Caco-2 (cell line): ENCODE measurements at regions not wholly inside any gene's neighbourhood (a gene's known extent, or its start where the extent isn't known, plus 50 kb on each side); places are given as distances from the start of the nearest gene placed in this dataset.

Source experiments
- BruUV-seq: library from RNA; stranded (reverse); fragments of 400-500 nt; replicated peaks from 2 replicates; lab custom pipeline; 2021; lab: Mats Ljungman, UMichigan
- CTCF ChIA-PET: fragments of 300-600 bp; sonication (Branson Sonifier 250); formaldehyde crosslinking; loops from one replicate; lab custom pipeline; 2022; ENCODE audit warnings: antibody characterized with exemption; lab: Charles Lee
- POLR2A ChIA-PET: fragments of 300-600 bp; sonication (Branson Sonifier 250); formaldehyde crosslinking; loops from one replicate; lab custom pipeline; 2022; ENCODE audit warnings: antibody characterized with exemption; lab: Charles Lee
- DNase-seq, 2 experiments: peaks; one replicate each; pipeline versions ENCODE4 v3.0.0 to v3.0.0-alpha.2; 2020 to 2022
- H3K27me3 ChIP-seq: replicated peaks from 2 replicates; pipeline ENCODE4 v1.6.0; 2011; ENCODE audit warnings: low read length; ENCODE audit not compliant: control insufficient read depth, insufficient read depth
- H3K36me3 ChIP-seq: 2 replicates; pipeline ENCODE4 v1.5.1; 2011; ENCODE audit warnings: low read length; ENCODE audit not compliant: control insufficient read depth, insufficient read depth
- H3K4me1 ChIP-seq: fragments of 250-450 bp; sonication (Bioruptor Pico); 2 replicates; pipeline ENCODE4 v1.5.1; 2020; ENCODE audit warnings: mild to moderate bottlenecking
- H3K4me3 ChIP-seq: 2 replicates; pipeline ENCODE4 v1.5.1; 2011; ENCODE audit warnings: low read depth, mild to moderate bottlenecking, control low read depth, low read length
- H3K9me3 ChIP-seq: fragments of 250-450 bp; sonication (Bioruptor Pico); 2 replicates; pipeline ENCODE4 v1.5.1; 2020; ENCODE audit warnings: mild to moderate bottlenecking, moderate library complexity
- H3K27ac Mint-ChIP-seq: one replicate; pipeline ENCODE4 v1.8.0; 2022; ENCODE audit warnings: mixed read lengths; ENCODE audit not compliant: unreplicated experiment
- H3K27me3 Mint-ChIP-seq: one replicate; pipeline ENCODE4 v1.8.0; 2022; ENCODE audit warnings: mixed read lengths; ENCODE audit not compliant: insufficient read depth, unreplicated experiment
- H3K36me3 Mint-ChIP-seq: one replicate; pipeline ENCODE4 v1.8.0; 2022; ENCODE audit warnings: mild to moderate bottlenecking, mixed read lengths; ENCODE audit not compliant: insufficient read depth, unreplicated experiment
- H3K4me1 Mint-ChIP-seq: one replicate; pipeline ENCODE4 v1.8.0; 2022; ENCODE audit warnings: low read depth, mixed read lengths; ENCODE audit not compliant: unreplicated experiment
- H3K4me3 Mint-ChIP-seq: one replicate; pipeline ENCODE4 v1.8.0; 2022; ENCODE audit warnings: mild to moderate bottlenecking, moderate library complexity, mixed read lengths; ENCODE audit not compliant: unreplicated experiment
- H3K9me3 Mint-ChIP-seq: one replicate; pipeline ENCODE4 v1.8.0; 2022; ENCODE audit warnings: mixed read lengths; ENCODE audit not compliant: unreplicated experiment
- intact Hi-C: fragments of 100-400 bp; cut with micrococcal nuclease; formaldehyde crosslinking; loops from one replicate; pipeline ENCODE4 v1.10.0; 2022; ENCODE audit not compliant: unreplicated experiment
- TF ChIP-seq, protein P1 (sequence below), 2 experiments: fragments of 200-600 bp in 1 of 2; IDR thresholded peaks; 1 replicate in 1 of 2; 2 replicates in 1 of 2; pipeline versions ENCODE4 v1.5.1 to v1.8.0; 2011 to 2022; ENCODE audit warnings: antibody characterized with exemption in 1 of 2, control low read depth in 1 of 2, inconsistent platforms in 1 of 2, low read depth in 1 of 2, low read length in 1 of 2, mild to moderate bottlenecking in 1 of 2, moderate library complexity in 1 of 2; ENCODE audit not compliant: insufficient read depth in 1 of 2, severe bottlenecking in 1 of 2, unreplicated experiment in 1 of 2

DNA sequence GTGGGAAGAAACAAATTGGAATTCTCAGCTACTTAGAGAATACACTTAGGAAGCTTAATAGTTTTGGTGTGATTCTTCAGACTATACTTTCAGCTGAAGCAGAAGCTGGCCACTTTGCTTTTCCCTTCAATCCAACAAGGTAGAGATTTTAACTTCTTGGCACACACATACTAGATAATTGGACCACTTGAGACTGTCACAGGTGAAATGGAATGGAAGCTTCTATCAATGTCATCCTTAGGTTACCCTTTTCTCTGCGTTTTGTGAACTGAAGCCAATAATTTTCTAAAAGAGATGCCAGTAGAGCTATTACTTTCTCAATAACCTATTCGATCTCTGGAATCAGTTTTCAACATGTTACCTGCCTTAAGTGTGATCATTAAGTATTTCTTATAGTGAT lies 405.3 kb downstream of the PCDH20 start:
- H3K4me3 ChIP-seq, result no peak overlapping the region
- POLR2A ChIA-PET, result no interaction called here
- peaks cover 8% of the 10 kb centered on the region for H3K4me1 Mint-ChIP-seq

DNA sequence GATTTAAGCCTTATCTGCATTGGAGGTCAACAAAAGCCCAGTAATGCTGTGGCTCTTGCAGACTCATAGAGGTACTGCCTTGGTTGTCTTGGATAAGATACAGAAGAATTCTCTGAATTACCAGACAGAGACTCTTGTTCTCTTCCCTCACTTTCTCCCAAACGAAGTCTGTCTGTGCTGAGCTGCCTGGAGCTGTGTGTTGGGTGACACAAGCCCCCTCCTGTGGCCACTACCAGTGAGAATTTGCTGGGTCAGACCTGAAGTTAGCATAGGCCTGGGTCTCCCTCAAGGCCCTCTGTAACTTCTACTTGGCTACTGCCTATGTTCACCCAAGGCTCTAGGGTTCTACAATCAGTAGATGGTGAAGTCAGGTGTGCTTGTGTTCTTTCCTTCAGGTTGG lies 413.0 kb downstream of the PCDH20 start:
- Mint-ChIP-seq H3K4me1 (peaks cover 10% of the 10 kb centered on the region), H3K27ac (no peak overlapping the region), H3K4me3 (no peak overlapping the region), H3K9me3 (peaks cover 61% of the 10 kb centered on the region), H3K36me3 (no peaks in the 10 kb centered on the region), H3K27me3 (no peaks in the 10 kb centered on the region)
- H3K9me3 ChIP-seq, result peaks cover 6% of the 10 kb centered on the region; the same call in 1 of the 2 replicates
- H3K4me1 ChIP-seq, result peaks cover 4% of the 10 kb centered on the region
- H3K4me3 ChIP-seq, result no peak overlapping the region
- DNase-seq, result peak in 1 of 2 experiments; percentile 1
- intact Hi-C loops, result no loop called here
- BruUV-seq, result no TSS peak
- ChIA-PET POLR2A (no interaction called here), CTCF (no interaction called here)
- no peaks in the 10 kb centered on the region for H3K36me3 ChIP-seq
- H3K27me3 ChIP-seq, result no peaks in the 10 kb centered on the region; the same call in 1 of the 2 replicates
- TF ChIP-seq, protein P1, sequence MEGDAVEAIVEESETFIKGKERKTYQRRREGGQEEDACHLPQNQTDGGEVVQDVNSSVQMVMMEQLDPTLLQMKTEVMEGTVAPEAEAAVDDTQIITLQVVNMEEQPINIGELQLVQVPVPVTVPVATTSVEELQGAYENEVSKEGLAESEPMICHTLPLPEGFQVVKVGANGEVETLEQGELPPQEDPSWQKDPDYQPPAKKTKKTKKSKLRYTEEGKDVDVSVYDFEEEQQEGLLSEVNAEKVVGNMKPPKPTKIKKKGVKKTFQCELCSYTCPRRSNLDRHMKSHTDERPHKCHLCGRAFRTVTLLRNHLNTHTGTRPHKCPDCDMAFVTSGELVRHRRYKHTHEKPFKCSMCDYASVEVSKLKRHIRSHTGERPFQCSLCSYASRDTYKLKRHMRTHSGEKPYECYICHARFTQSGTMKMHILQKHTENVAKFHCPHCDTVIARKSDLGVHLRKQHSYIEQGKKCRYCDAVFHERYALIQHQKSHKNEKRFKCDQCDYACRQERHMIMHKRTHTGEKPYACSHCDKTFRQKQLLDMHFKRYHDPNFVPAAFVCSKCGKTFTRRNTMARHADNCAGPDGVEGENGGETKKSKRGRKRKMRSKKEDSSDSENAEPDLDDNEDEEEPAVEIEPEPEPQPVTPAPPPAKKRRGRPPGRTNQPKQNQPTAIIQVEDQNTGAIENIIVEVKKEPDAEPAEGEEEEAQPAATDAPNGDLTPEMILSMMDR (IDR thresholded peaks at IDR 0.05; ENCODE audit: insufficient read depth in 1 of 2, low read depth in 1 of 2, low read length in 1 of 2, severe bottlenecking in 1 of 2, unreplicated experiment in 1 of 2), result no peak

More for the DNA sequence above, 405.3 kb downstream of the PCDH20 start:
- CTCF ChIA-PET, result no interaction called here
- intact Hi-C loops, result no loop called here
- no peak overlapping the region for H3K27ac Mint-ChIP-seq
- TF ChIP-seq, protein P1 (IDR thresholded peaks at IDR 0.05; ENCODE audit: insufficient read depth in 1 of 2, low read depth in 1 of 2, low read length in 1 of 2, severe bottlenecking in 1 of 2, unreplicated experiment in 1 of 2), result no peak
- H3K4me1 ChIP-seq, result peaks cover 6% of the 10 kb centered on the region
- H3K36me3 Mint-ChIP-seq, result no peaks in the 10 kb centered on the region
- H3K4me3 Mint-ChIP-seq, result no peak overlapping the region
- H3K27me3 Mint-ChIP-seq, result no peaks in the 10 kb centered on the region
- DNase-seq, result no peak
- no peaks in the 10 kb centered on the region; the same call in 1 of the 2 replicates for H3K27me3 ChIP-seq
- peaks cover 19% of the 10 kb centered on the region for H3K9me3 ChIP-seq
- H3K9me3 Mint-ChIP-seq, result peaks cover 46% of the 10 kb centered on the region
- no peaks in the 10 kb centered on the region for H3K36me3 ChIP-seq
- no TSS peak for BruUV-seq

DNA sequence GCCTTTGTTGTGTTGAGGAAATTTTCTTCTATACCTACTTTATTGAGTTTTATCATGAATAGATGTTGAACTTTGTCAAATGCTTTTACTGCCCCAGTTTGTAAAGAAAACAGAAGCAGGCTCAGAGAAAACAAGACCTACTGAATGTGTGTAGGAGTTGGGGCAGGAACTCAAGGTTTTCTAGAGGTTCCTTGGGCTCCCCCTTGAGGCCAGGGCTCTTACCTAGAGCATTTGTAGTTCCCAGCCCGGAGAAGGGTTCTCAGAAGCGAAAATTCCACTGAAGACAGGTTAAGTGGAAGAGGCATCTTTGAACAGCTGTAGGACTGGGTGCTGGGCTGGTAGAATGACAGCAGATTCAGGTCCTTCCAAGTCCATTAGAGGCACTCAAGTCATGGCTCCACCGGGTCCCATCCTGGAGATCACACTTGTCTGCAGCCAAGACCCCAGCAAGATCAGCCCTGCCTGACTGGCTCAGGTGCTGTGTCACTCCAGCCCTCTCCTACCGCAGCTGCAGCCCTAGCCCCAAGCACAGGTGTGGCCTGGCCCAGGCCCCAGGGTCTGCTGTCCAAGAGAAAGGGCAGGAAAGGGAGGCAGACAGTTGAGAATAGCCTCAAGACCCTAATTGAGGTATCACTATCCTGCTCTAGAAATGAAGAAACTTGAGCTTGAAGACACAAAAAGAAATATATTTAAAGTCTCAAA lies 425.5 kb downstream of the PCDH20 start:
- no TSS peak for BruUV-seq
- intact Hi-C loops, result loop anchor here (1.0 to 10.0 kb wide), 2 partner anchors 235 to 336 kb away; no protein-coding TSS in a partner anchor
- POLR2A ChIA-PET, result no interaction called here

More for the DNA sequence above, 425.5 kb downstream of the PCDH20 start:
- TF ChIP-seq, protein P1 (IDR thresholded peaks at IDR 0.05; ENCODE audit: insufficient read depth in 1 of 2, low read depth in 1 of 2, low read length in 1 of 2, severe bottlenecking in 1 of 2, unreplicated experiment in 1 of 2), result peak; percentile 16 to 39
- Mint-ChIP-seq H3K9me3 (no peaks in the 10 kb centered on the region), H3K4me1 (no peaks in the 10 kb centered on the region), H3K27ac (no peak overlapping the region), H3K4me3 (no peak overlapping the region), H3K27me3 (no peaks in the 10 kb centered on the region), H3K36me3 (no peaks in the 10 kb centered on the region)
- Histone ChIP-seq H3K4me1 (no peaks in the 10 kb centered on the region), H3K4me3 (no peak overlapping the region), H3K27me3 (no peaks in the 10 kb centered on the region; the same call in 1 of the 2 replicates), H3K9me3 (no peaks in the 10 kb centered on the region), H3K36me3 (no peaks in the 10 kb centered on the region)
- peak in 1 of 2 experiments; percentile 40 for DNase-seq
- CTCF ChIA-PET, result no interaction called here
